Vagina (tissue), 2 donors: ENCODE measurements at regions not wholly inside any gene's neighbourhood (a gene's known extent, or its start where the extent isn't known, plus 50 kb on each side); places are given as distances from the start of the nearest gene placed in this dataset.

ENCODE experiments used
- POLR2A ChIP-seq, 2 donors: fragments of 450-650 bp; IDR thresholded peaks; one replicate each; pipeline ENCODE4 v1.6.1; 2017; ENCODE audit warnings: antibody characterized with exemption in 2 of 2, mild to moderate bottlenecking in 2 of 2, moderate library complexity in 2 of 2
- POLR2AphosphoS5 ChIP-seq, 2 donors: sonication (generic); formaldehyde crosslinking; IDR thresholded peaks; one replicate each; pipeline ENCODE4 v1.9.0; 2017; ENCODE audit warnings: antibody characterized with exemption in 2 of 2, mild to moderate bottlenecking in 2 of 2, low read depth in 1 of 2; ENCODE audit not compliant: insufficient read depth in 1 of 2

DNA sequence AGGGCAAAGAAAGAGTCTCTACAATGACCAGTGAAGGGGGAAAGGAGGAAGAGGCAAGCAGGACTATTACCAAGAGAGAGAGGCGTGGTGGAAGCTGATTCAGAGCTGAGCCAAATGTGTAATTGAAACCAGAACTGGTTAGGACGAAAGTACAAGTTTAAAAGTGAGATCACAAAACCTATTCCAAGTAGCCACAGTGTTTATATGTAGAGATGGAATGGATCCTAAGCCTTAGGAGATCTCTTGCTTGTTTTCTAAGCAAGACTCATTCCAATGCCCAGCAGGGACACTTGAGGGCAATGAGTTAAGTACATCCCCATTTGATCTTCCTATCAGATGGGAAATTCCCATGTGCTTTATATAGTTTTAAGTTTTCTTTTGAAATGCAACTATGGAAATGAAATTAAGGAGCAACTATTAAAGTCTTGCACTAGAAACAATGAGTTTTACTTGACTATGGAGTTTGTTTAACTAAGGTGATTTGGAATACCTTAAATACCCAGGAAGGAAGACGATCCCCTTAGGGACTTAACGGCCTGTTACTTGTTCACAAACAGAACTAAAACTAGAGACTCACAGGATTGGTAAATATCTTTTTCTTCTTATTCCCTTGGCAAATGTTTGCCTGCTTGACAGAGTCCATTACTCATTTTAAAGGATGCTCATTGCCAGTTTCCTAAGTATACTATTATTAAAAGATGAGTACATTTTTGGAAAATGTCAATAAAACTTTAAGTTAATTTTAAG is 51.1 kb upstream of the SNX2 start:
- TF ChIP-seq POLR2AphosphoS5 (IDR thresholded peaks at IDR 0.05; ENCODE audit: insufficient read depth in 1 of 2, low read depth in 1 of 2) (no peak), POLR2A (IDR thresholded peaks at IDR 0.05) (no peak)
